Right lobe of liver (tissue), 6 donors: ENCODE measurements at regions not wholly inside any gene's neighbourhood (a gene's known extent, or its start where the extent isn't known, plus 50 kb on each side); places are given as distances from the start of the nearest gene placed in this dataset.

Source experiments
- ATAC-seq, 4 donors: fragments of 200-7000 bp; cut with Tn5 transposase; one replicate each; pipeline ENCODE4 v1.9.1; 2020; ENCODE audit warnings: mild to moderate bottlenecking in 4 of 4, moderate library complexity in 4 of 4
- DNase-seq, 3 donors: peaks; one replicate each; pipeline ENCODE4 v3.0.0-alpha.2; 2020
- H3K27ac ChIP-seq, 3 donors: fragments of 200-600 bp; one replicate each; pipeline ENCODE4 v1.8.0; 2022
- H3K27me3 ChIP-seq, 2 donors: fragments of 200-600 bp; one replicate each; pipeline ENCODE4 v1.8.0; 2022
- H3K36me3 ChIP-seq, 4 donors: fragments of 200-600 bp; sonication (generic) in 1 of 4; one replicate each; pipeline versions ENCODE4 v1.5.1 to v1.8.0; 2017 to 2022; ENCODE audit warnings: control low read depth in 1 of 4
- H3K4me1 ChIP-seq, 4 donors: fragments of 200-600 bp; sonication (generic) in 1 of 4; one replicate each; pipeline versions ENCODE4 v1.5.1 to v1.8.0; 2017 to 2022; ENCODE audit warnings: control low read depth in 1 of 4
- H3K4me3 ChIP-seq, 3 donors: fragments of 200-600 bp; one replicate each; pipeline ENCODE4 v1.8.0; 2022
- H3K9me3 ChIP-seq, 4 donors: fragments of 200-600 bp; sonication (generic) in 1 of 4; one replicate each; pipeline versions ENCODE4 v1.5.1 to v1.8.0; 2017 to 2022; ENCODE audit warnings: control low read depth in 1 of 4
- POLR2A ChIP-seq: fragments of 450-650 bp; IDR thresholded peaks from one replicate; pipeline ENCODE4 v1.6.1; 2017; ENCODE audit warnings: antibody characterized with exemption, mild to moderate bottlenecking
- WGBS: methylation state at CpG from one replicate; pipeline ENCODE4 v1.1.6; 2018; ENCODE audit warnings: low coverage, low lambda C conversion rate; ENCODE audit not compliant: insufficient coverage; ENCODE audit errors: missing lambda C conversion rate; 5-methylcytosine and 5-hydroxymethylcytosine counted together
- intact Hi-C, 2 donors: fragments of 100-400 bp; cut with DNase I; formaldehyde crosslinking; loops; one replicate each; pipeline versions ENCODE4 v1.11.2 to v1.14.1; 2022
- TF ChIP-seq, protein P1 (sequence below), 4 donors: fragments of 200-600 bp in 3 of 4; fragments of 450-650 bp in 1 of 4; IDR thresholded peaks; one replicate each; pipeline versions ENCODE4 v1.5.1 to v1.8.0; 2016 to 2022; ENCODE audit warnings: antibody characterized with exemption in 4 of 4, mild to moderate bottlenecking in 2 of 4
- donor health status: DM: no; HTN: yes; CAD: no.
- donor health status: DM: no; HTN: no; CAD: no.
- donor health status: DM: no; HTN: no; CAD: no.
- donor health status: DM: no; HTN: yes; CAD: no.
- donor health status: DM: no; HTN: yes; CAD: no.

DNA sequence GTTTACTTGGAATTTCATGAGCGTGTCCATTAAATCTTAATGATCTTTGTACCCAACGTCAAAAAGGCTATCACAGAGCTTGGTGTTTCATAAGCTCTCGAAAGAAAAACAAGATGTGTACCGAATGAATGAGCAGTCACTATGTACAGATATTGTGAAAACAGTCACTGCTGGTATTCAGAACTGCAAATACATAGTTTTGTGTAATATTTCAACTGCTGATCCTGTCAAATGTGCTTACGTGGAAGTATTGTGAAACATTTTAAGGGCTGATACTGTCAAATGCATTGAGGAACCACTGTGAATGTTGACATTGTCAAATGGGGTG is 184.2 kb upstream of the KLHL29 start:
- peaks cover 0 to 25% (median 11%) of the 10 kb centered on the region in 4 donors for H3K4me1 ChIP-seq
- DNase-seq: no peak
- peak overlapping the region; percentile 58 to 96 (median 71) for H3K27ac ChIP-seq
- H3K9me3 ChIP-seq: no peaks in the 10 kb centered on the region
- no peaks in the 10 kb centered on the region for H3K36me3 ChIP-seq
- ATAC-seq: peak; percentile 60 to 82 (median 70)
- TF ChIP-seq, protein P1, sequence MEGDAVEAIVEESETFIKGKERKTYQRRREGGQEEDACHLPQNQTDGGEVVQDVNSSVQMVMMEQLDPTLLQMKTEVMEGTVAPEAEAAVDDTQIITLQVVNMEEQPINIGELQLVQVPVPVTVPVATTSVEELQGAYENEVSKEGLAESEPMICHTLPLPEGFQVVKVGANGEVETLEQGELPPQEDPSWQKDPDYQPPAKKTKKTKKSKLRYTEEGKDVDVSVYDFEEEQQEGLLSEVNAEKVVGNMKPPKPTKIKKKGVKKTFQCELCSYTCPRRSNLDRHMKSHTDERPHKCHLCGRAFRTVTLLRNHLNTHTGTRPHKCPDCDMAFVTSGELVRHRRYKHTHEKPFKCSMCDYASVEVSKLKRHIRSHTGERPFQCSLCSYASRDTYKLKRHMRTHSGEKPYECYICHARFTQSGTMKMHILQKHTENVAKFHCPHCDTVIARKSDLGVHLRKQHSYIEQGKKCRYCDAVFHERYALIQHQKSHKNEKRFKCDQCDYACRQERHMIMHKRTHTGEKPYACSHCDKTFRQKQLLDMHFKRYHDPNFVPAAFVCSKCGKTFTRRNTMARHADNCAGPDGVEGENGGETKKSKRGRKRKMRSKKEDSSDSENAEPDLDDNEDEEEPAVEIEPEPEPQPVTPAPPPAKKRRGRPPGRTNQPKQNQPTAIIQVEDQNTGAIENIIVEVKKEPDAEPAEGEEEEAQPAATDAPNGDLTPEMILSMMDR (IDR thresholded peaks at IDR 0.05): no peak
- no peak for TF ChIP-seq POLR2A
- 27% methylated on average over 5 of the region's 5 CpGs for WGBS
- no peak overlapping the region for H3K4me3 ChIP-seq
- intact Hi-C loops: no loop called here
- H3K27me3 ChIP-seq: no peaks in the 10 kb centered on the region

GRCh38 chr2:23203383-23203782 is 181.6 kb upstream of the KLHL29 start:
- no peak for ATAC-seq
- DNase-seq: no peak
- no peaks in the 10 kb centered on the region for H3K36me3 ChIP-seq
- no peak overlapping the region for H3K4me3 ChIP-seq
- TF ChIP-seq, protein P1 (IDR thresholded peaks at IDR 0.05): no peak
- no peak for TF ChIP-seq POLR2A
- peaks cover 0 to 45% (median 23%) of the 10 kb centered on the region in 4 donors for H3K4me1 ChIP-seq
- no peak overlapping the region for H3K27ac ChIP-seq
- H3K27me3 ChIP-seq: no peaks in the 10 kb centered on the region
- intact Hi-C loops: no loop called here
- H3K9me3 ChIP-seq: no peaks in the 10 kb centered on the region

DNA sequence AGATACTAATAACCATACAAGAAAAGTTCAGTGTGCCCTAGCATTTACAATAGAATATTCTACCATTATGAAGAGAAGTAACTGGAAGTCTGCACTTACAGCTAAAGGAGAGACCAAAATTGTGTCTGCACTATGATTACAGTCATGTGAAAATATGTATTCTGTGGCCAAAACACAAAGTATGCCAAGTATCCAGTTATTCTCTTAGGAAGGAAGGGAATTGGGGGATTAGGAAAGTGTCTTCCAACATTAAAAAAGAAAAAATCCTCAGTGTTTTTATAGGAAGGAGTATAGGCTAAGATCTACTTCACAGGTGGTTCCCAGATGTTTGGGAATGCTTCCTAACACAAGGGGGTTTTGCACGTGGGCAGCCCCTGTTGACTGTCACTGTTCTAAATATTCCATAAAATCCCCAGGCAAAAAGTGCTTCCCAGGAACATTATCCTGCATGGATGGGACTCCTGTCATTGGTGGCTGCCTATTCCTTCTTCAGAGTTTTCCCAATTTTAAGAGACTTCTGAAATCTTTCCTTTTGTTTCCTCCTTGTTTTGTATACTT is 180.2 kb upstream of the KLHL29 start:
- no peak for TF ChIP-seq POLR2A
- TF ChIP-seq, protein P1 (IDR thresholded peaks at IDR 0.05): no peak
- H3K36me3 ChIP-seq: no peaks in the 10 kb centered on the region
- peaks cover 0 to 57% (median 22%) of the 10 kb centered on the region in 4 donors for H3K4me1 ChIP-seq
- intact Hi-C loops: no loop called here
- H3K4me3 ChIP-seq: no peak overlapping the region
- WGBS: 29% methylated on average over 1 of the region's 1 CpG
- no peaks in the 10 kb centered on the region for H3K9me3 ChIP-seq
- no peaks in the 10 kb centered on the region for H3K27me3 ChIP-seq
- no peak for DNase-seq
- no peak for ATAC-seq
- no peak overlapping the region for H3K27ac ChIP-seq

GRCh38 chr2:23206650-23207049 is 178.3 kb upstream of the KLHL29 start:
- no peaks in the 10 kb centered on the region for H3K9me3 ChIP-seq
- no peak for ATAC-seq
- peaks cover 0 to 44% (median 16%) of the 10 kb centered on the region in 4 donors for H3K4me1 ChIP-seq
- intact Hi-C loops: no loop called here
- no peak overlapping the region for H3K4me3 ChIP-seq
- TF ChIP-seq POLR2A: no peak
- TF ChIP-seq, protein P1 (IDR thresholded peaks at IDR 0.05): no peak
- H3K36me3 ChIP-seq: no peaks in the 10 kb centered on the region
- H3K27me3 ChIP-seq: no peaks in the 10 kb centered on the region
- peak overlapping the region in 2 of 3 donors; percentile 88 to 93 for H3K27ac ChIP-seq
- no peak for DNase-seq
- 72% methylated on average over 7 of the region's 8 CpGs for WGBS

DNA sequence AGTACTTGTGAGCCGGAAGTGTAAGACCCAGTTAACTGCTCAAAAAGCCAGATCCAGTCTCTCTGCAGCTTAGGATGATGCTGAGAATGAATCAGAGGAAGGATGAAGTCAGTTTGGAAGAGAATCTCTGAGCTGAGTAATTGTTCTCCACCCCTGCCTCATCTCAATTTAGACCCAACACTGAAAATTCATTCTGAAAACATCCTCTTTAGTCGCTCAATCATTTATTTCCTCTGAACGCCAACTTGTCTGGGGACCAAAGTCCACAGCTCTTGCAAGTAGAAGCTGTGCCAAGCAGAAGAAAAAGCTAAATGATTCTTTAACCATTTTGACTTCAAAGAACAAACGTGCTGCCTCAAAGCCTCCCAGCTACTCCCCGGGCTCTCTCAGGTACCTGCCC is 177.1 kb upstream of the KLHL29 start:
- Histone ChIP-seq H3K27me3 (no peaks in the 10 kb centered on the region), H3K9me3 (no peaks in the 10 kb centered on the region), H3K4me3 (peak overlapping the region in 2 of 3 donors; percentile 7 to 21), H3K4me1 (peaks cover 0 to 55% (median 22%) of the 10 kb centered on the region in 4 donors), H3K27ac (peak overlapping the region; percentile 78 to 93 (median 88)), H3K36me3 (no peaks in the 10 kb centered on the region)
- TF ChIP-seq POLR2A: no peak
- ATAC-seq (peak; percentile 44 to 72 (median 58)), DNase-seq (peak in 1 of 3 donors; percentile 71)
- intact Hi-C loops: no loop called here
- 26% methylated on average over 5 of the region's 5 CpGs for WGBS
